Retinal pigment epithelial cell (primary cell): ENCODE measurements at regions not wholly inside any gene's neighbourhood (a gene's known extent, or its start where the extent isn't known, plus 50 kb on each side); places are given as distances from the start of the nearest gene placed in this dataset.

Experiments used
- DNase-seq: peaks from one replicate; pipeline ENCODE4 v3.0.0-alpha.2; 2010; ENCODE audit warnings: low read depth
- H3K4me3 ChIP-seq: 2 replicates; pipeline ENCODE4 v1.5.1; 2011; ENCODE audit warnings: mild to moderate bottlenecking, low read length, control low read depth, moderate library complexity
- TF ChIP-seq, protein P1 (sequence below): conservative IDR thresholded peaks from 2 replicates; pipeline ENCODE4 v1.5.1; 2011; ENCODE audit warnings: low read depth, low read length, control low read depth, inconsistent platforms

GRCh38 chr4:80145739-80146138, 51.6 kb upstream of the PRDM8 start:
- TF ChIP-seq, protein P1, sequence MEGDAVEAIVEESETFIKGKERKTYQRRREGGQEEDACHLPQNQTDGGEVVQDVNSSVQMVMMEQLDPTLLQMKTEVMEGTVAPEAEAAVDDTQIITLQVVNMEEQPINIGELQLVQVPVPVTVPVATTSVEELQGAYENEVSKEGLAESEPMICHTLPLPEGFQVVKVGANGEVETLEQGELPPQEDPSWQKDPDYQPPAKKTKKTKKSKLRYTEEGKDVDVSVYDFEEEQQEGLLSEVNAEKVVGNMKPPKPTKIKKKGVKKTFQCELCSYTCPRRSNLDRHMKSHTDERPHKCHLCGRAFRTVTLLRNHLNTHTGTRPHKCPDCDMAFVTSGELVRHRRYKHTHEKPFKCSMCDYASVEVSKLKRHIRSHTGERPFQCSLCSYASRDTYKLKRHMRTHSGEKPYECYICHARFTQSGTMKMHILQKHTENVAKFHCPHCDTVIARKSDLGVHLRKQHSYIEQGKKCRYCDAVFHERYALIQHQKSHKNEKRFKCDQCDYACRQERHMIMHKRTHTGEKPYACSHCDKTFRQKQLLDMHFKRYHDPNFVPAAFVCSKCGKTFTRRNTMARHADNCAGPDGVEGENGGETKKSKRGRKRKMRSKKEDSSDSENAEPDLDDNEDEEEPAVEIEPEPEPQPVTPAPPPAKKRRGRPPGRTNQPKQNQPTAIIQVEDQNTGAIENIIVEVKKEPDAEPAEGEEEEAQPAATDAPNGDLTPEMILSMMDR = no peak
- DNase-seq = no peak
- no peak overlapping the region for H3K4me3 ChIP-seq

DNA sequence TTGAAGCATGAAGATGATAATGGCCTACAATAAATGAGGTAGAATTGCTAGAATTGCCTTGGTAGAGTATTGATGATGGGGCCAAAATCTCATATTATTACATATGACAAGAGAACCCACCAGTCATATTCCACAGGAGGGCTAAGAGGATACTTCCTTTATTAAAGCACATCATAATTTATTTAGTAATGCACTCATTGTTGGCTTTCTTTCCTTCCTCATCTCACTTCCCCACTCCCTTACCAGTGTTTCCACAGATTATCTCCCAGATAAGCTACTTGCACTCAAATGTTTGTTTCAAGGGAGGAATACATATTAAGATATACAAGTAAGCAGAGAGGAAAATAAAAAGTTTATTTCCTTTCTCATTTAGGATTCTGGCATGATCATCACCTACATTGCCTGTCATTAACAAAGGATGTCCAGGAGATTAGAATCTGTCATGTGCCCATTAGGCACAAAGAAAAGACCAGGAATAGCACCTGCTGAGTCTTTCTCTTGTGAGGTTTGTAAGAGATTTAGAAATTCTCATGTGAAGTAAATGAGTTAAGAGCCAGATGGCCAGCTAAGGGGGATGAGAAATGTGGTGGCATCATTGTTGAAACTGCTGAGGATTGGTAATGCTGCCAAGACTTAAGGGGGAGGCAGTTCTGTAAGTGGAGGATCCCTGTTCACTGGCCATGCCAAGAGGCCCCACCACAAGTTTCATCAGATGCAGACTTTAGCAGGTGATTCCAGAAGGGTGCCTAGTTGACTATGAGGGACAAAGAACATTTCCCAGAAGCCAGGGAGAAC, 52.4 kb upstream of the PRDM8 start:
- DNase-seq = no peak
- H3K4me3 ChIP-seq = no peak overlapping the region
- TF ChIP-seq, protein P1 = no peak

DNA sequence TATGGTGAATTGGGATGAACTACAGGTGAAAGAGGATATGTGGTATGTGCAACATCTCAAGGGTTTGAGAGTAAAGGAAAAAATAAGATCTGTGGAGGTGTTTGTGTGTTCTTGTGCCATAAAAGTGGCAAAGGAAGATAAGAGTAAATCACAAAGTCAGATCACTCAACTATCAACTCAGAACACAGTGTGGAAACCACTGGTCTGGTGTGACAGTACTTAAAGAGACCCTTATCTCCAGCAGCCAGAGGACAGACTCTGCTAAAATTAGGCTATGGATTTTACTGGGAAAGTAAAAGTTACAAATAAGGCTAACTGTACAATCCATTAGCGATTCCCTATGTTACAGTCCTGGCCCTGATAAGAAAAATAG, 54.0 kb upstream of the PRDM8 start:
- no peak for DNase-seq
- TF ChIP-seq, protein P1 = no peak
- H3K4me3 ChIP-seq = no peak overlapping the region

DNA sequence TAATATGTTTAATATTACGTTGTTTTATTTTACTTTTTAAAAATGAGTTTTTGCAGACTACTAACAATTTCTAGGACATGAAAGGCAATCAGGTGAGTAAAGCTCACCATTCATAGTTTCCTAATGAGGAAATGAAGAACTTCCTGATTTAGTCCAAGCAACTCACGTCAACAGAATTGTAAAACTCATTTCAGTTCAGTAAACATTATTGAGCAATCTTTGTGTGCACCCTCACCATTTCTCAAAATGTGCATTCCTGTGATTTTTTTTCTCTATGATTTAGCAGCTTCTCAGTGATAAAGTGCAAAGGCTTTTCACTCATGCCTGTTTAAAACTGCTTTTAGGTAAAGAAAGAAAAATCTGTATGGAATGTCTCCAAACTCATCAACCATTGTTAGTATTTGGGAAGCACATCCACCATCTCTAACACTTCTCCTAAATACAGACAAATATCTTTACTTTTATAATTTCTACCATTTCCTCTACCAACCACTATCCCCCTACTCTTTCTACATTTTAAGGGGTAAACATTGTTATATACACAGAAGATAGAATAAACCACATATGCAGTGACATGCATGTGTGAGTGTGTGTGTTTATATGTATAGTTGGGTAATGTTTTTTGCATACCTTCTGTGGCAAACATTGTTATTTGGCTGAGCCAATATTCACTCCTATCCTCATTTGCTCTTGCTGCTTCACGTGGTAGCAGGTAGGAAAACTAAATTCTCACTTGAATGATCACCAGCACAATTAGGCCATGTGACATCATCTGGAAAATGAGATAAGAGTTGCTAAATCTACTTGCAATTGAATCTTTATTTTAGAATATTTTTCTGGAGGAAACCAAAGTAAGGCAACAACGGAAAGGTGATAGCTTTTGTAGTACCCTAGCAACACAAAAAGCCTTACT, 54.7 kb upstream of the PRDM8 start:
- TF ChIP-seq, protein P1 = no peak
- no peak overlapping the region for H3K4me3 ChIP-seq
- no peak for DNase-seq

DNA sequence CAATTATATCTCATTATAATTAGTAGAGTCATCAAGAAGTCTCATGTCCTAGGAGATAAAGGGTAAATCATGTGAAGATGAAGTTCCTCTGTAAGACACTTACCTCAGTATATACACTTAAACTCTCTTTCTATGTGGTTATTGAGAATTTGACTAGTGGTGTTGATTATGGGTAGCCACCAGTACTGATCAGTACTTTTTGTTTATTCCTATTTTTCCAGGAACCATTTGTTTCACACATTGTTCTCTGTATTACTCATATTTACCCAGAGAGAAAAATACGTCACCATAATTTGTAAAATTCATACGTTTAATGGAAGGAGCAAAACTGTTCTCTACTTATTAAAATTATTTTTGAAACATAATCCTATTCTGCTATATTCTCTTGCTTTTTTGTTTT, 55.8 kb upstream of the PRDM8 start:
- no peak for DNase-seq
- TF ChIP-seq, protein P1 = no peak
- H3K4me3 ChIP-seq = no peak overlapping the region

DNA sequence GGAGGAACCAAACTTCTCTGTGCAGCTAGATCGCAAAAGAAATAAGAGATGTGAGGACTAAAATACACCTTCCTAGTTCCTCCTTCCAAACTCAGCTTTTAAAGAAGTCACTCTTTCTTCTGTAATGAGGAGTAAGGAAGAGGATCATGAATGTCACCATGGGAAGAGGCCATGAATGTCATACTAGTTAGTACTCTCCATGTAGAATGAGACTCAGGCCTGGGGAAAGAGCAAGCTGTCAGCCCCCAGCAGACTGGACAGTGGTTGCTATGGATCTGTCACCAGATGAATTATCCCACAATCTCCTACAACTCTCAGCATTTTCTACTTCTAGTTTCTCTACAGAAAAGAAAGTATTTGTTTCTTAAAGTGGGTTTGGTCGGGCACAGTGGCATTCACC, 57.1 kb upstream of the PRDM8 start:
- TF ChIP-seq, protein P1 = no peak
- DNase-seq = no peak
- H3K4me3 ChIP-seq = no peak overlapping the region
